IPS-NIHi7 (cell line): ENCODE measurements at regions not wholly inside any gene's neighbourhood (a gene's known extent, or its start where the extent isn't known, plus 50 kb on each side); places are given as distances from the start of the nearest gene placed in this dataset.

Source experiments
- DNase-seq: peaks from one replicate; pipeline ENCODE4 v3.0.0; 2012; ENCODE audit warnings: mixed read lengths; ENCODE audit errors: extremely low spot score

DNA sequence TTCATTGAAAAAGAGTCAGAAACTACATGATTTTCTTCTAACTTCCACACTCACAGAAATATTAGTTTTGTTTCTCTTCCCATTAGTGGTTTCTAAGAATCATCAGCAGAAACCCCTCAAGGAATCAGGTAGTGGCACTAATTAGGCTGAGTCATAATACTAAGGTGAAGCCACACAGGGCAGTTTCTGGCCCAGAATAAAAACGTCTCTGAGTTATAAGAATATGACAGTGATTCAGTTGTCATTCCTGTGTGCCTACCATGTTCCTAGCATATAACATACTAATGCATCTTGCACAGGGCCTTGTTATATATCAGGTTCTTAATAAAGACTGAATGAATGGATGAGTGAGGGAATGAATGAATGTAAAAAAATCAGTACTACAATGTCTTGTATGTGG is 206.0 kb upstream of the PLEKHG7 start:
- no peak for DNase-seq

DNA sequence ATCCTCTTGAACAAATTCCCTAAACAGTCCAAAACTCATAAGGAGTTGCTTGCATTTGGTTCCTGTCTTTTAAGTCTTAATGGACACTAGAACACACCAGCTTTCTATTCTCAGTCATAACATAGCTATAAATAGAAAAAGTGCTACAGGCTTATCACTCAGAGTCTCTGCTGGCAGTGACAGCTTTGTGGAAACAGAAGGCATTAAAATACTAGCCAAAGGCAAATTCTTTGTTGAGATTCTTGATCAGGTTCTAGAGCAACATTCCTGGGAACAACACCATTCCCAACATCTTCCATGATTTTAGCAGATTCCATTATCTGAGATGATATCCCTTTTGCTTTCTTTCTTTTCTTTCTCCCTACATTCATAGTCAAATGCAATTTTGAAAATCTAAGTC is 207.7 kb upstream of the PLEKHG7 start:
- DNase-seq: no peak

- DNase-seq: no peak
Measured at GRCh38 chr12:92493816-92494215, 209.0 kb upstream of the PLEKHG7 start.

- no peak for DNase-seq
Measured at GRCh38 chr12:92492995-92493394, 209.8 kb upstream of the PLEKHG7 start.

DNA sequence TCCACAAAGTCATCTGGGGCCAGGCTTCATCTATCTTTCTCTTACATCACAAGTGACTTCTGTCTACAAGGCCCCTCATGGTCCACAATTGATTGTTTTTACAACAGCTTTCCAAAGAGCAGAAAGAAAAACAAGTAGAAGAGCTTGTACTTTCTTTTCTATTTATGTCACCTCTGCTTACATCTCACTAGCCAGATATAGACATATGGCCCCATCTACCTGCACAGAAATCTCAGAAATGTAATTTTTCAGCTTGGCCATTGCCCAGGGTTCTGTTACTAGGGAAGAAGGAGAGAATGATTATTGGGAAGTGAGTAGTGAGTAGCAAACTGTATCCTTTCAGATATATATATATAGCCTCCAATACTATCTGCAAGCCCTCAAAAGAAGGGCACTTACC is 210.5 kb upstream of the PLEKHG7 start:
- no peak for DNase-seq

- DNase-seq: no peak
Measured at GRCh38 chr12:92489781-92490180, 213.0 kb upstream of the PLEKHG7 start.

GRCh38 chr12:92488735-92489134 is 214.1 kb upstream of the PLEKHG7 start:
- no peak for DNase-seq

GRCh38 chr12:92487138-92487485 is 215.7 kb upstream of the PLEKHG7 start:
- DNase-seq: no peak

GRCh38 chr12:92486443-92487137 is 216.2 kb upstream of the PLEKHG7 start:
- DNase-seq: no peak

- DNase-seq: no peak
Measured at GRCh38 chr12:92485351-92486348, 217.1 kb upstream of the PLEKHG7 start.

DNA sequence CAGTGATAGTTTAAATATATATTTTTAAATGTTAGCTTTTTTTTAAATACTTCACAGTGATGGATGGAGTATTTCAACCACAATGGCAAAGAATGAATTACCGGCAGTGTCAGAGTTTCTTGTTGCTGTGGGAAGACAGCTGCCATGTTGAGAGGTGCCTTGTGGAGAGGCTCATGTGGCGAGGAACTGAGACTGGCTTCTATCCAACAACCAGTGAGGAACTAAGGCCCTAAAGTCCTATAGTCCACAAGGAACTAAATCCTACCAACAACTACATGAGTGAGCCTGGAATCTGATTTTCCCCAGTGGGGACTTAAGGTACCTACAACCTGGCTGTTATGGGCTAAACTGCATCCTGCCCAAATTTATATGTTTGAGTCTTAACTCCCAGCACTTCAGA is 220.2 kb upstream of the PLEKHG7 start:
- no peak for DNase-seq

- no peak for DNase-seq
Measured at GRCh38 chr12:92481066-92481465, 221.7 kb upstream of the PLEKHG7 start.

GRCh38 chr12:92478692-92479091 is 224.1 kb upstream of the PLEKHG7 start:
- DNase-seq: no peak

DNA sequence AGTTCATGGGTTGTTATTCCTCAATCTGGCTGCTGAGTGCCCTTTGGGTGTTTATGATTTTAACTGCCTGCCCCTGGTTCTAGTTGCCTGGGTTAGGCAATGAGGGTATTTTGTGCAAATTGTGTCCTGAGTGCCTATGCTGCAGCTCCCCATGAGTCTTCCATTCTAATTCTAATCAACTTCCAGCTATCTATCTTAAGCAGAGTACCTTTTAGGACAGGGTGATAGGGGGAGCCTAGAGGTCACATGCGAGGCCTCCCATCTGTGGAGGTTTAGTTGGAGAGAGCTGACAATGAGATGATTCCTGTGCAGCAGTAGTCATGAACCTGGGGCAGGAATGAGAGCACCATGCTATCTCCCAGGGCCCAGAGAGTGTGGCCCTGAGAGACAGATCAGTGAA is 225.9 kb upstream of the PLEKHG7 start:
- no peak for DNase-seq

DNA sequence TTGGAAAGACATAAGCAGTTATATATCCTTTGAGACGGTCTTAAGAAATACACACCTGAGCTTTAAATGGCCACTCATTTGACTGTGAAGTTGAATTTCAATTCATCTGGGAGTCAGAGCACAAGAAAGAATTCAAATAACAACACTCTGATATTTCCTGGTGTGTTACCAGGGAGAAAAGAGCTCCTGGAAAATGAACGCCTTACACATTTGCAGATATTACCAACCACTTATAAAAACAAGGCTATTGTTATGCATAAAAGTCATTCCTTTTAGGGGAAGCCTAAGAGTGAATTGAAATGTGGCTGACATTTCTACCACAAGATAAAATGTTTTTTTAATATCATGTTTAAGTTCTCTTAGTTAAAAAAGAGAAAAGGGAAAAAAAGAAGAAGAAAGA is 229.2 kb upstream of the PLEKHG7 start:
- no peak for DNase-seq

- no peak for DNase-seq
Measured at GRCh38 chr12:92472201-92472600, 230.6 kb upstream of the PLEKHG7 start.

GRCh38 chr12:92471551-92471950 is 231.2 kb upstream of the PLEKHG7 start:
- DNase-seq: no peak

DNA sequence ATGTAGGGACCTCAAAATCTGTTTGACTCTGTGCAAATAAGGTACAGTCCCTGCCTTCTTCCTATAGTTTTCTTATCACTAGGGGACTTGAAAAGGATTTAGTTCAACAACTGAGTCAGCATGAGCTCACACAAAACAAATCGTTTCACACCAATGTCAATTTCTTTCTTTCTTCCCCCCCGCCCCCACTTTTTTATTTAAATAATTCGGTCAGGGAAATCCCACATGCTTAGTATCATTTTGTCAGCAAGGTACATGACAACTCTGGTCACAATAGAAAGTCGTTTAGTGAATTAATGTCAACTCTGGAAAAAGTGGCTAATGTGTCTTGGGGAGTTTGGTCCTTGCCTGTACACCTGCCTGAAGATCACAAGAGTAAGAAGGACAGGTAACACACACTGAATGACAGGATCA is 232.2 kb upstream of the PLEKHG7 start:
- DNase-seq: no peak

- no peak for DNase-seq
Measured at GRCh38 chr12:92469837-92470236, 233.0 kb upstream of the PLEKHG7 start.

DNA sequence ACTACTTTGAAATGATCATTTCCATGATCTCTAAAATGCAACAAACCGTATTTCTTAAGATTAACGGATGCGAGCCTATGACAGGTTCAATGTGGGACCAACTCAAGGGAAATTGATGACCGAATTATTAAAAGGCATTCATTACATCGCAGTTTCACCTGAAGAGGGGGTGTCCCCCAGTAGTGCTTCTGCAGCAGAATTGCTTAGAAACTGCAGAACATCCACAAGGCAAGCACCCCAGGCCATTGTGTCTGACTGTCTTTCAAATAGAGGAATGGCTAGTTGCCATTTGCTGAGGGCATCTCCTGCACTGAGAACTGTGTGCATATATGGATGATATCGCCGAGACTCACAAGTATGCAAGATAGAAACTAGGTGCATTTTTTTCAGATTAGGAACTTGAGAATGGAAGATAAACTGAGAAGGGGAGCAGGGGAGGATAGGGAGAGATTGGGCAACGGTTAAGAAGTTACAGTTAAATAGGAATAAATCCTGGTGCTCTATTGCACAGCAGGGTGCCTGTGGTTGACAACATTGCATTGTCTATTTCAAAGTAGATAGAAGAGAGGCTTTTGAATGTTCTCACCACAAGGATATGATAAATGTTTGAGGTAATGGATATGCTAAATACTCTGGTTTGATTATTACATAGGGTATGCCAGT is 234.3 kb upstream of the PLEKHG7 start:
- no peak for DNase-seq

DNA sequence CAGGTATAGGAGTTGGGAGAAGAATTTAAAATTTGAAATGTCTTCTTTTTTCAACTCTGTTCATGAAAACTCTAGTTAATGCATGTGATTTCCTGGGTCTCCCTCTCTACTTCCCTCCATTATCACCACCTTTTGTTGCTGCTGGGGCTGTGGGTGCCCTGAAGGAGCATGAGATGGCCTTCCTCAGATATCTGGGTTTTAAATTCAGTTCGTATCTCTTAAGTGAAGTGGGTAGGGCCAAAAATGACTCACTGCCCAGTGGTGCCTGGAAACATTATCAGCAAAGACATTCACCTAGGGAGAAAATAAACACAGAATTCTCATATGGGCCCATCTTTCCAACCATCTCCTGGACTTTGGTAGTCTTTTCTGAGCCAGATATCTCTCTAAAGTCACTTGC is 234.9 kb upstream of the PLEKHG7 start:
- no peak for DNase-seq
